ENCODE measurements at regions not wholly inside any gene's neighbourhood (a gene's known extent, or its start where the extent isn't known, plus 50 kb on each side); places are given as distances from the start of the nearest gene placed in this dataset.

DNA sequence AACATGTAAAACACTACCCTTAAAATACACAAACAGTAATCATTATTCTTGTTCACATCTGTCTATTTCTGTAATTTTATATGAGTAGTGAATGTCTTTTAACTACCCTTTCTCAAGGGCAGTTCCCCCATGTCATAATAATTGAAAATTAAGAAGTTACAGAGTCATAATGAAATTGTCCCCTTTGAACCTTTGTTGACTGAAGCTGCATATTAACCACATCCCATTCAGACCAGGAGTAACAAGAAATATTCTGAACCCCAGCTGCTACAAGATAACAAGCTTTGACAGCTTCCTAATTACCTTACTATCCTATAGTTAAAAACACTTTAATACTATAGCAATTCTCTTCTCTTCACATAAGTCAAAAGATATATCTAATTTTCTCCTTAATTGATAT, 635.9 kb upstream of the SUCLG2 start:
- DNase-seq: no peak

DNA sequence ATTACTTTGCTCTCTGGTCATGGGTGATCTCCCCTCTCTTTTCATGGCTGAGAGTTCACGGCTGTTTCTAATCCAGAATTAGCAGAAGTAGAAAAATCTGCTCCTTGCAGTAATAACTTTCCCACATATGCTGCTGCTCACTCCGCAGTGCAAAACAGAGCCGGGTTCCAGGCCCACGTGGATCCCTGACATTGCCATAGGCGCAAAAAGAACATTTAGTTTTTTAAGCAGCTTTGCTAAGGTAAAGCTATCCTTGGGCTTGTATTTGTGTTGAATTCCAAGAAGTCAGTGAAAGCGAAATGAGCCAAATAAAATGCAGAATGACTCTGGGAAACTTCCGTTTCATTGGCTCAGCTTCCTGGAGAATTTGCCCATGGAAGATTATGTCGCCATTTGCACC, 633.7 kb upstream of the SUCLG2 start:
- no peak for DNase-seq

DNA sequence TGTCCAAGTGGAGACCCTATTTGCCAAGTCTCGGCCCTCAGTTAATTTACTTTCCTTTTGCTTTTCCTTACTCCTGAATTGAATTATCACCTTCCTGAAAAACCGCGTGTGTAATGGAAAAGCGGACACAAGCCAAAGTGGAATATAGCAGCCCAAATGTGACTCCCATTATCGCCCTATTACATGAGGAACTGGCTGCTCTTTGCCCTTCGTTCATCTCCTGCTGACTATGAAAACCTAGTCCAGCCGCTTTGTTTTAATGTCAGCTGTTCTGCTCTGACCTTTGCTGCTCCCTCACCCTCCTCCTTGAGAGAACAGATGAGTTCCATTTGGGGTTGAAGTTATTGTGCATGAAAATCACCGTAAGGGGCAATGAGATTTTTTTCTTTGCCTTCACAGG, 632.7 kb upstream of the SUCLG2 start:
- no peak for DNase-seq

GRCh38 chr3:68274286-68274685, 619.9 kb upstream of the SUCLG2 start:
- no peak for DNase-seq

DNA sequence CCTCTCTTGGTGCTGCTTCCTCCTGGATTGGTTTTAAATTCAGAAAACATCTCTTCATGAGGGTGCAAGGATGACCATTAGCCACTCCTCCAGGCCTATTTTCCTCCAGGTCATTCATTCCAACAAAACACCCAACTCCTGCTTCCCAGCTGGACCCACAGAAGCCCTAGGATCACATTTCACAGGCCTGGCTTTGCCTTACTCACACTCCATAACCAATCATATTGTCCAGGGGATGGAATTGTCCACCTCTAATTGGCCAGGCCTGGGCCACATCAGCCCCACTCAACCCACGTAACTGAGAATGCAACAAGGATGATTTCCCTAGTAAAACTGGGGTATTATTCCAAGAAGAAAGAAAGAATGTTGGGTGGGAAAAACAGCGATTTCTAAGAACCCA, 616.7 kb upstream of the SUCLG2 start:
- DNase-seq: no peak

DNA sequence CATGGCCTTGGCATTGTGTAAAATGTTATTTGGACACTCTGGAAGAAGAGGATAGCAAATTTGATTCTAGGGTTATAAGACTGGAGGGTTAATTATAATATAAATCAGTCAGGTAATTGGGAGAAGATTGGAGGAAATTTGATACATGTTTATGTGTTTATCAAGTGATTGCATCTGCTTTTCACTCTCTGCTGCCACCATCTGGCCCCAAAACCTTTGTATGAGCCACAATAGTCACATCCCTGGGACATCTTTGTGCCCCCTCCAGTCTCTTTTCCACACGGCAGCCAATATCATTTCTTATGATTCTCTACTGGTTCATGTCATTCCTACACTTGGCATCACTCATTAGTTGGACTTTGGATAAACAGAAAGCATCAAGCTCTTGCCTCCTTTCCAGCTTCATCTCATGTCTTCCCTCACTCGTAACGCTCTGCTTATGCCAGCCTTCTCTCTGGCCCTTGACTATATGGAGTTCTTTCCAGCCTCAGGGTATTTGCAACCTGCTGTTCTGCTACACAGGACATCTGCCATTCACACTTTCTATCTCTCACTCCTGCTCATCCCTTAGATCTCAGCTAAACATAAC, 602.3 kb upstream of the SUCLG2 start:
- no peak for DNase-seq

DNA sequence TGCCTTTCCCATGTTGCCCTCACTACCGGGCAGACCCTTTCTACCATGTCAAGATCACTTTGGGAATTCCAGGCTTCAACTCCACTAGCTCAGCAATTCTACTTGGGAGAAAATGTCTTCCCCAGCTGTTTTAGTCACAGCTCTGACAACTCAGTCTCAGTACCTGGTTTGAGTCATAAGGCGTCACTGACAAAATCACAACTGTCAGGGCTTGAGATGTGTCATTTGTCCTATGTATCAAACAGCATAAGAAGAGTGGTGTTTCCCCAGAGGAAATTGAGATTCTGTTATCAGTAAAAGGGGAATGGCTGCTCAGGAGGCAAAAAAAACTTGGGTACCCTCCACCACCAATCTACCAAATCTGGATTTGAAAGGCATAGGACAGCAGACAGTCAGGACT, 594.9 kb upstream of the SUCLG2 start:
- no peak for DNase-seq

DNA sequence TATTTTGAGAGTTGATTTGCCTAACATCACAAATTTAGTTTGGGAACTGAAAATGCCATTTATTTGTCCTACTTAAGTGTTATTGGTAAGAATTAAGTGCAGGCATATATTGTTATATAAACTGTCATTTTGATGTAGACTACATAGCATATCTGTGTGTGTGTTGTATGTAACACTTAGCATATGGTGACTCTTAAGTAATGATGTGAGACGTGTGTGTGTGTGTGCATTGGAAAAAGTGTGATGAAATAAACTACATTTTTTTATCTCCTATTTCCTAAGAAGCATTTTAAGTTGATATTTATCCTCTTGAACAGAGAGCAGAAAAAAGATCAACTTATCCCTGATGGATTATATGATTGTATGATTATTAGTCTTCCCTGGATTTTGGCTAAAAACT, 588.2 kb upstream of the SUCLG2 start:
- DNase-seq: no peak

DNA sequence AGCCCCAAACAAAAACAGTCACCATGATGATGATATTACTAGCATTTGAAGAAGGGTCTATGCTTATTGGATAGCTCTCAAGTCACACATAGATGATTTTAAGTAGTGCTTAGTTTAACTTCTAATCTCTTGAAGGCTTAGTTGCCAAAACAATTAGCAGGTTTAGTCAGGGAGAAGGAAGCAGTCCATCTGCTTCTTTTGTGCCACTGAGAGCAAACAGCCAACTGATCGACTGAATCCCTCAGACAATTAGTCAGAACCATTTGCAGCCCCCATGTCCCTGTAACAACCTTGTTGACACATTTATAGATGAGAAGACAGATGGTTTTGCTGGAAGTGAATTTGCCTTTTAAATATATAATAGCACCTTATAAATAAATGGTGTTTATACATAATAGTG, 585.1 kb upstream of the SUCLG2 start:
- no peak for DNase-seq

DNA sequence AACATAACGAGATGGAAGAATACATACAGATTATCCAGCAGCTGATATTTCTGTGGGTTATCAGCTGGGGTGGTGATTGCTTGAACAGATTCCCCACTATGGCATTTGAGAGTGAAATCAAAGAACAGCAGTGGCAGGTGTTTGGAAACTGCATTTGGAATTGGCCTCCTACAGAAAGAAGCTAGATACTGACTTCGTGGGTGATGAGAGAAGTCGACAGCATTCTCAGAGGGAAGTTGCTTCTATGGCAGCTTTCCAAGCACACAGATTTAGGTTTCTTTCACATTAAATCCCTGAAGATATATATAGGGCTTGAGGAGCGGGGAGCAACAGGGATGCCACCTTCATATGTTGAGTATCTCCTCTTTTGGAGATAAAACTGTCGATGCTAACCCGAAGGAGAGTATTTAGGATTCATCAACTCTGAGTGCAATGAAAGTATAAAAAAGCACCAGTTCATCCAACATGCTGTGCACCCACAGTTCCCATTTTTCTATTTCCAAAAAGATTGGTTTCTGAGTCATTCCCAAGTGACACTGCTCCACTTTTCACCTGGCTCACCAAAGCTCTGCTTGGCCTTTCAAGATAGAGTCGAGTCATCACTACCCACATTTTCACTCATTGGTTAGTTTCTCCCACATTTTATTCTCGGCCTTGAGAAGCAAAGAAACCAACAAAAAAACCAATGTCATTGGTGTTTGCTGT, 579.8 kb upstream of the SUCLG2 start:
- no peak for DNase-seq

DNA sequence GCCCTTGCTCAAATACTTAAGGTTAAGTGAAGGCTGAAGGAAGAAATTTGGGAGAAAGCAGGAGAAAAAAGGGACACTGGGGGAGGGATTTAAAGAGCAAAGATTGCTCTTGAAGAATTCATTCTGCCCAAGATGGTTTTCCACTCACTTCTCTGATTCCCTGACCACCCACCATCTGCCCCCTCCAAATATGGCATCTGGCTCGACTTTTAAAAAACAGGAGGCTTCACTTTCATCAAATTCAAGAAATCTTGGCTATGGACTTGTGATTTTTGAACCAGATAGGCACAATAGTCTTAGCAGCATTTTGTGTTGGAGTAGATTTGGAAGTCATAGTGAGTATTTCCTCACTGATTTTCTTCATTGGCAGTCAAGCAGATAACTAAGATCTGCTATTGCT, 574.4 kb upstream of the SUCLG2 start:
- DNase-seq: no peak

GRCh38 chr3:68220832-68221231, 566.4 kb upstream of the SUCLG2 start:
- no peak for DNase-seq

DNA sequence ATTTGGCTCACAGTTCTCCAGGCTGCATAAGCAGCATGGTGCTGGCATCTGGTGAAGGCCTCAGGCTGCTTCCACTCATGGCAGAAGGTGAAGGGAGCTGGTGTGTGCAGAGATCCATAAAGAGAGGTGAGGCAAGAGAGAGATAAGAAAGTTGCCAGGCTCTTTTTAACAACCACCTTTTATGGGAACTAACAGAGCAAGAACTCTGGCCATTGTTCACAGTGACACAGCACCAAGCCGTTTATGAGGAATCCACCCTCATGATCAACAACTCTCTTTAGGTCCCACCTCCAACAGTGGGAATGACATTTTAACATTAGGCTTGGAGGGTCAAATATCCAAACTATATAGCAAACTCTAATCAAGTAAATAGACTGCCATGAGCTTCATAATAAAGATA, 557.2 kb upstream of the SUCLG2 start:
- DNase-seq: no peak

DNA sequence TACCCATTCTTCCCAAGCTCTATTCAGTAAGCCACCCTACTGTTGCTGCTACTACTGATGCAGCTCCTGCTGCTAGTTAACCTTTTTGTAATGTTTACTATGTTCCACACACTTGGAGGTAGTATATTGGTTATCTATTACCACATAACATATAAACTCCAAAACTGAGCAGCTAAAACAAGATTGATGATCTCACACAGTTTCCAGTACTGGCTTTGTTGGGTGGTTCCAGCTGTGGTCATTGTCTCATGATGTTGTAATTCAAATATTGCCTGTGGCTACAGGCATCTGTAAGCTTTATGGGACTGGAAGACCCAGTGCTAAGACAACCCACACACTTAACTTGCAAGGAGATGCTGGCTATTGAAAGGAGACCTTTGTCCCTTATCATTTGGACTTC, 556.2 kb upstream of the SUCLG2 start:
- no peak for DNase-seq

- DNase-seq: no peak
These were observed 552.9 kb upstream of the SUCLG2 start for GRCh38 chr3:68207327-68207726.

GRCh38 chr3:68206524-68207117, 552.2 kb upstream of the SUCLG2 start:
- no peak for DNase-seq

- DNase-seq: no peak
These were observed 532.3 kb upstream of the SUCLG2 start for GRCh38 chr3:68186733-68187132.

- no peak for DNase-seq
These were observed 522.2 kb upstream of the SUCLG2 start for GRCh38 chr3:68176600-68176999.

- no peak for DNase-seq
These were observed 518.7 kb upstream of the SUCLG2 start for GRCh38 chr3:68173012-68173634.

DNA sequence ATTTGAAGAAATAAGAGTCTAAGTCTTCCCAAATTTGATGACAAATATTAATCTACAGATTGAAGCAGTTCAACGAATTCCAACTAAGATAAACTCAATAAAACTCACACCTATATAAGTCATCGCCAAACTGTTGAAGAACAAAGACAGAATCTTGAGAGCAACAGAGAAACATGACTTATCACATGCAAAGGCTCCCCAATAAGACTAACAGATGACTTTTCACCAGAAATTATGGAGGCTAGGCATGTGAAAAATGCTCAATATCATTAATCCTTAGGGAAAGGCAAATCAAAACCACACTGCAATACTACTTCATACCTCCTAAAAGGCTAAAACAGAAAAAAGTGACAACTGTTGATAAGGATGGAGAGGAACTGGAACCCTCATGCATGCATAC, 517.6 kb upstream of the SUCLG2 start:
- no peak for DNase-seq

DNA sequence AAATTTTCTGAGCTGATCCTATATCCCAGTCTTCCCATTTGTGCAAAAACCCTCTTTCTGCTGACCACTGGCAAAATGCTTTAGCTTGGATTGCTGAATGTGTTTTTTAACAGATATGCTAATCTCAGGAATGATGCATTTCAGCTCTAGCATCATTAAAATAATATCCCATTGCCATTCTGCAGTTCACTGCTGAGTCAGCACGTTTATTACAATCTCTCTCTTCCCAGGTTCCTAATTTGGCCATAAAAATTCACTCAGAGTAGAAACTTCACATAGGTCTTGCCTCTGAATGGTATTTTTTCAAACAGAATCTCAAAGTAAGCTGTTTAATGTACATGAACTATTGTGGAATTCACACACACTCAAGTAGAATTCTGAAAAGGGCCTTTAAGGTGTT, 509.6 kb upstream of the SUCLG2 start:
- DNase-seq: no peak

DNA sequence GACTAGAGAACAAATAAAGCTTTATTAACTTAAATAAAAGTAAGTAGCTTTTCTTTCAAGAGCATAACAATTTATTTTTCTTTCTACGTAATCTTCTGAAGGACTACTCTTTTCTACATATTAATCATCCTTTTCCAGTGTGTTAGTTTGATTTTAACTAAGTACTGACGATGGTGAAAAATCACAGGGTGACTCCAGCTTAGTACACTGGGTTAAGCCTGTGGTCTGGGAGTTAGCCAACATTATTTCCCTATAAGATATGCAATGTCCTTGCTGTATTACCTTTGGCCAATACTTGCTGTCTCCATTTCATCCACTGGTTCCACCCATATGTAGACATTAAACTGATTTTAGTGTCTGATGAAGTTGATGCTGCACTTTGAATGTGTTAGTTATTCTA, 508.6 kb upstream of the SUCLG2 start:
- DNase-seq: no peak

DNA sequence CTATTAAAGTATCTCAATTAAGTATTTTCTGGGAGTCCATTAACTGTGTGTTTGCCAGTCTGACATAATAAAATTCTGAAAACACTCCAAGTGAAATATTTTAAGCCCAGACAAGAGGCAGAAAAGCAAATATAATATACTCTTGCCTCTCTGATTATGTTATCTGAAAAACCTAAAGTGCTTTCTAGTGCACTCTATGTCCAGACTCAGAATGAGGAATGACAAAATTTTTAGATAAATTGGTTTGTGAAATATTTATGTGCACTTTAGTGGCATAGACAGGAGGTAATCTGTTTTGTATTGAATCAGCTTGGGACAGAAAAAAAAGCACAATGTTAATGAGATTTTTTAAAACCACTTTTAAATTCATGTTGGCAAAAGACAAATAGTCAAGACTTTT, 508.2 kb upstream of the SUCLG2 start:
- no peak for DNase-seq

GRCh38 chr3:68151359-68151758, 496.9 kb upstream of the SUCLG2 start:
- DNase-seq: no peak

Measured in NCI-H2171 treated with DMSO at 0.1 percent for 48 hours (cell line).